IPS-18c (cell line): ENCODE measurements at regions not wholly inside any gene's neighbourhood (a gene's known extent, or its start where the extent isn't known, plus 50 kb on each side); places are given as distances from the start of the nearest gene placed in this dataset.
"Not testable (repeated sequence)": the region's sequence is repeated elsewhere in the genome, so short reads cannot be mapped to it uniquely, and the experiment has no call there.

Experiments used
- H3K4me3 ChIP-seq: 2 replicates; pipeline ENCODE4 v1.7.0; 2013; ENCODE audit warnings: low read depth, mild to moderate bottlenecking, low read length, moderate library complexity; ENCODE audit not compliant: insufficient read depth
- H3K9me3 ChIP-seq: one replicate; pipeline ENCODE4 v1.6.1; 2013; ENCODE audit warnings: mild to moderate bottlenecking, low read length, moderate library complexity; ENCODE audit not compliant: control insufficient read depth, insufficient read depth

DNA sequence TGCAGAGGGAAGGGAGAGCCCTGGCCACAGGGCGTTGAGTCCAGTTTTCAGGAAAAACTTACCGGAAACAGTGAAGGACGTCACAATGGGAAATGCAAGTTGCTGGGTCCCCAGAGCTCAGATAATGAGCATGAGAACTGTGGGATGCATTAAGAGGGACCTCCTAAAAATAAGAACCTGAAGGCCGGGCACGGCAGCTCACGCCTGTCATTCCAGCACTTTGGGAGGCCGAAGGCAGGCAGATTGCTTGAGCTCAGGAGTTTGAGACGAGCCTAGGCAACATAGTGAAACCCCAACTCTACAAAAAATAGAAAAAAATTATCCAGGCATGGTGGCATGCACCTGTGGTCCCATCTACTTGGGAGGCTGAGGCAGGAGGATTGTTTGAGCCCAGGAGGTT, 170.6 kb downstream of the URI1 start:
- Histone ChIP-seq H3K9me3 (no peaks in the 10 kb centered on the region), H3K4me3 (no peak overlapping the region)

GRCh38 chr19:30113186-30113585, 171.1 kb downstream of the URI1 start:
- H3K4me3 ChIP-seq: no peak overlapping the region
- no peaks in the 10 kb centered on the region for H3K9me3 ChIP-seq

DNA sequence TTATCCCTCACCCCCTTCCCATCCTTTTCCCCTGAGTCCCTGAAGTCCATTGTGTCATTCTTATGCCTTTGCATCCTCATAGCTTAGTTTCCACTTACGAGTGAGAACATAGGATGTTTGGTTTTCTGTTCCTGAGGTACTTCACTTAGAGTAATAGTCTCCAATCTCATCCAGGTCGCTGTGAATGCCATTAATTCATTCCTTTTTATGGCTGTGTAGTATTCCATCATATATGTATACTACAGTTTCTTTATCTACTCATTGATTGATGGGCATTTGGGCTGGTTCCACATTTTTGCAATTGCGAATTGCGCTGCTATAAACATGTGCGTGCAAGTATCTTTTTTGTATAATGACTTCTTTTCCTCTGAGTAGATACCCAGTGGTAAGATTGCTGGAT, 172.1 kb downstream of the URI1 start:
- H3K9me3 ChIP-seq, H3K4me3 ChIP-seq: not testable (repeated sequence)

- no peaks in the 10 kb centered on the region for H3K9me3 ChIP-seq
- H3K4me3 ChIP-seq: no peak overlapping the region
Observed at GRCh38 chr19:30115947-30116346, 173.9 kb downstream of the URI1 start.

- Histone ChIP-seq H3K4me3 (no peak overlapping the region), H3K9me3 (no peaks in the 10 kb centered on the region)
Observed at GRCh38 chr19:30116530-30116929, 174.5 kb downstream of the URI1 start.

- Histone ChIP-seq H3K4me3 (no peak overlapping the region), H3K9me3 (no peaks in the 10 kb centered on the region)
Observed at GRCh38 chr19:30116984-30117555, 175.0 kb downstream of the URI1 start.

GRCh38 chr19:30117636-30118145, 175.7 kb downstream of the URI1 start:
- Histone ChIP-seq H3K4me3 (no peak overlapping the region), H3K9me3 (no peaks in the 10 kb centered on the region)

DNA sequence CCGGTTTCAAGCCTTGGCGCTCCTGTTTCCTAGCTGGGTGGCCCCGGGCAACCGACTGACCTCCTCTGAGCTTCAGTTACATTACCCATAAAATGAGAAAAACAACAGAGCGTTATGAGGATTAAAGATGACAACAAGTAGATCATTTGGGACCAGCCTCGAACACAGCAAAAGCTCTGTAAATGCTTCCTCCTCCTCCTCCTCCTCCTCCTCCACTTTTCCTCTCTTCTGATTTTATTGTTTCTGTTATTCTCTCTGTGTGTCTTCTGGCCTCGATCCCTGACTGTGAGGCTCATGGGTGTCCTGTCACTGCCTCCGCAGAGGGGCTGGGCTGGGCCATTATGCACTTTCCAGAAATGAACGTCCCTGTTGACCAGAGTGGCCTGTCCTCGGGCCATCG, 176.2 kb downstream of the URI1 start:
- Histone ChIP-seq H3K4me3 (no peak overlapping the region), H3K9me3 (no peaks in the 10 kb centered on the region)

DNA sequence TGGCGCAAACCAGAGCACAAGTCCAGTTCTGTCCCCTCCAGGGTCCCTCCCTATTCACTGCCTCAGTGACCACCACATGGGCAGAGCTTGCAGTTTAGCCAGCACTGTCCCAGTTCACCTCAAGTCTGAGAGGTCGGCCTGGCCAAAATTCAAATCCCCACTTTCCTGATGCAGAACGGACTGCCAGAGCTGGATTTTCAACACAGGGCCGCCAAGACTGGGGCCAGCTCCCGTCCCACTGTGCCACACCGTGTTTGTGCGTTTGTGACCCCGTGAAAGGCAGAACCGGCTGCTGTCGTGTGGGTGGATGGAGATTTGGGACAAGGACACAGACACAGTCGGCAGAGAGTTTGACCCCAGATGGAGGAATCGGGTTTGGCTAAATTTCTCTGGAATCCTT, 176.7 kb downstream of the URI1 start:
- Histone ChIP-seq H3K9me3 (no peaks in the 10 kb centered on the region), H3K4me3 (no peak overlapping the region)

GRCh38 chr19:30119180-30119908, 177.3 kb downstream of the URI1 start:
- Histone ChIP-seq H3K4me3 (no peak overlapping the region), H3K9me3 (no peaks in the 10 kb centered on the region)

GRCh38 chr19:30120860-30121484, 178.9 kb downstream of the URI1 start:
- no peak overlapping the region for H3K4me3 ChIP-seq
- H3K9me3 ChIP-seq: no peaks in the 10 kb centered on the region

DNA sequence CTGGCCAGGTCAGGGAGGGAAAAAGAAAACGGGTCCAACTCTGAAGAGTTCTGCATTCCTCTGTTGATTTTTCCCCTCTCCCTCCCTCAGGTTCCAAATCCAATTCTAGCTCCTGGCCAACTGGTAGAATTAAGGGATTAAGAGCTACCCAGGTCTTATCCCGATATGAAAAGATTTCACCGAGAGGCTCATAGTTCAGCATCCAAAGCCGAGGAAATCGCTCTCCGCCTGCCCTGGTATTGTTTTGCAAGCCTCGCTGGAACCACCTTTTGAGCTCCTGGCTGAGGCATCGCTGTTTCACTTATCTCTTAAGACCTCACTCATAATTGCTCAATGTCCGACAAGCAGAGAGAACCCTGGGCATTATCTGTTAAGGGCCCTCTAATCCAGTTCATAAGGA, 180.4 kb downstream of the URI1 start:
- Histone ChIP-seq H3K4me3 (no peak overlapping the region), H3K9me3 (no peaks in the 10 kb centered on the region)

DNA sequence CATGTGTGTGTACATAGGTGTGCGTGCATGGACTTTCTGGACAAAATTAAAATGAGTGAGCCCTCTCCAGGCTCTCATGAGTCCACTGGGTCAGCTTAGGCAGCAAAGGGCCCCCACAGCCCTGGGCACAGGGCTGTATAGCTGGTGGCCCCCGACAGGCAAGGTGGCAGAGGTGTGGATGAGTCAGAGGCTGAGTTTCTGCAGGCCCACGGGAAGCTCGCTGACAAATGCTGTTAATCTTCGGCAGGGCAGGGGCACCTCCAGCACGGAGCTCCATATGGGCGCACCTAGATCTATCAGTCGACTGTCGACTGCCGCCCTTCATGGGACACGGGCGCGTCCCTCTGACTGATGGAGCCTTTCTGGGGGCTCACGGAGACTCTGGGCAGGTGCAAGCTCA, 181.1 kb downstream of the URI1 start:
- Histone ChIP-seq H3K4me3 (no peak overlapping the region), H3K9me3 (no peaks in the 10 kb centered on the region)

DNA sequence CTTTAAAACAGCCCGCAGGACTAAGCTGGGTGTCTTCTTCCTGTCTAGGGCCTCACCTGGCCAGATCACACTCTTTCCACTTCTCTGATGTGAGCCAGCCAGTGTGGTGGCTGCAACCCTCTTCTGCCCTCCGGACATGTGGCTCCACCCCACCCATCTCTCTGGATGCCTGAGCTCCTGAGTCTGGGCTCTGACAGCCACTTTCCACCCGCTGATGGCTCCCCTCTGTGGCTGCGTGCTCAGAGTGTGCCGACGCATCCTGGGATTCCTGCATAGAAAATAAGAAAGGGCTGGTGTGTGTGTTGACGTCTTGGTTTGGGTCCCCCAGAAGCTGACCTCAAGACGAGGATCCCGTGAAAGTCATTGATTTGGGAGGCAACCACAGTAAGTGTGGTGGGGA, 181.6 kb downstream of the URI1 start:
- H3K9me3 ChIP-seq: no peaks in the 10 kb centered on the region
- no peak overlapping the region for H3K4me3 ChIP-seq

DNA sequence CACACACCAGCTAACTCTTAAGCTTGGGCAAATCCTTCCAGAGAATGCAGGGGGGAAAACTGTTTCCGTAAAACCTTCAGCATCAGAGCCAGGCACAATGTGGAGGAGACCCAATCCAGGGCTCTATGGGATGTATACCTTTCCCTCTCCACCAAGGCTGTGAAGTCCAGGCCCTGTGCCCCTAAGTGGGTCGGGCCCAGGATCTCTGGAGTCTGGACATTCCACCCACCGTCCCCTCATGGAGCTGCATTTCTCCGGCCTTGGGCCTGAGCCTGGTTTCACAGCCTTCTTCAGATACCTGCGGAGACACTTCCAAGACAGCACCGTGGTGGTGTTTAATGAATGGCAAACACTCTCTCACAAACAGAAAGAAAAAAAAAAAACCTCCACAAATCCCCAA, 186.2 kb downstream of the URI1 start:
- no peak overlapping the region for H3K4me3 ChIP-seq
- H3K9me3 ChIP-seq: no peaks in the 10 kb centered on the region

GRCh38 chr19:30130356-30131122, 188.5 kb downstream of the URI1 start:
- H3K9me3 ChIP-seq: peaks cover 2% of the 10 kb centered on the region
- H3K4me3 ChIP-seq: no peak overlapping the region

DNA sequence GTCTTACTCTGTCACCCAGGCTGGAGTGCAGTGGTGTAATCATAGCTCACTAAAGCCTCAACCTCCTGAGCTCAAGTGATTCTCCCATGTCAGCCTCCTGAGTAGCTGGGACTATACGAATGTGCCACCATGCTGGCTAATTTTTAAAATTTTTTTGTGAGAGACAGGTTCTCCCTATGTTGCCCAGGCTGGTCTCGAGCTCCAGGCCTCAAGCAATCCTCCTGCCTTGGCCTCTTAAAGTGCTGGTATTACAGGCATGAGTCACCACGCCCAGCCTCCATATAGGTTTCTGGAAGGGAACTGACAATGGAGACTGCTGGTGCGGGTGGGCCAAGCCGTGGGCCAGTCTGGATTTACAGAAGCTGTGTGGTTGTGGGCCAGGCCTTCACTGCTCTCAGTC, 189.2 kb downstream of the URI1 start:
- Histone ChIP-seq H3K9me3 (peaks cover 2% of the 10 kb centered on the region), H3K4me3 (no peak overlapping the region)
